Breast epithelium (tissue), 3 donors: ENCODE measurements at regions not wholly inside any gene's neighbourhood (a gene's known extent, or its start where the extent isn't known, plus 50 kb on each side); places are given as distances from the start of the nearest gene placed in this dataset.

Experiments used
- CTCF ChIP-seq, 3 donors: fragments of 450-650 bp; IDR thresholded peaks; one replicate each; pipeline ENCODE4 v1.5.1; 2016 to 2017; ENCODE audit warnings: antibody characterized with exemption in 3 of 3, mild to moderate bottlenecking in 3 of 3, moderate library complexity in 3 of 3
- POLR2AphosphoS5 ChIP-seq, 3 donors: sonication (generic); formaldehyde crosslinking; IDR thresholded peaks; one replicate each; pipeline ENCODE4 v1.6.1; 2017; ENCODE audit warnings: antibody characterized with exemption in 3 of 3

GRCh38 chr18:52090005-52090404 lies 250.0 kb upstream of the DCC start:
- TF ChIP-seq CTCF (IDR thresholded peaks at IDR 0.05) (no peak), POLR2AphosphoS5 (IDR thresholded peaks at IDR 0.05) (no peak)
